IPS DF 19.7 (cell line): ENCODE measurements at regions not wholly inside any gene's neighbourhood (a gene's known extent, or its start where the extent isn't known, plus 50 kb on each side); places are given as distances from the start of the nearest gene placed in this dataset.
"Not testable (repeated sequence)": the region's sequence is repeated elsewhere in the genome, so short reads cannot be mapped to it uniquely, and the experiment has no call there.

Experiments
- DNase-seq: peaks from one replicate; pipeline ENCODE4 v3.0.0-alpha.2; 2013; ENCODE audit warnings: low read depth, low spot score

GRCh38 chr14:92223025-92223424, 99.9 kb upstream of the SLC24A4 start:
- no peak for DNase-seq

GRCh38 chr14:92224358-92224954, 98.5 kb upstream of the SLC24A4 start:
- DNase-seq = no peak

- DNase-seq = no peak
These were observed 97.2 kb upstream of the SLC24A4 start for GRCh38 chr14:92225731-92226130.

- not testable (repeated sequence) for DNase-seq
These were observed 96.8 kb upstream of the SLC24A4 start for GRCh38 chr14:92226166-92226565.

GRCh38 chr14:92236243-92236900, 86.6 kb upstream of the SLC24A4 start:
- DNase-seq = no peak

- no peak for DNase-seq
These were observed 82.3 kb upstream of the SLC24A4 start for GRCh38 chr14:92240658-92241057.

- DNase-seq = no peak
These were observed 80.9 kb upstream of the SLC24A4 start for GRCh38 chr14:92241966-92242595.

GRCh38 chr14:92244805-92245204, 78.2 kb upstream of the SLC24A4 start:
- DNase-seq = no peak

- DNase-seq = no peak
These were observed 75.6 kb upstream of the SLC24A4 start for GRCh38 chr14:92247341-92247740.

- no peak for DNase-seq
These were observed 75.0 kb upstream of the SLC24A4 start for GRCh38 chr14:92247947-92248346.

- no peak for DNase-seq
These were observed 74.3 kb upstream of the SLC24A4 start for GRCh38 chr14:92248696-92249095.

GRCh38 chr14:92250366-92250765, 72.6 kb upstream of the SLC24A4 start:
- DNase-seq = not testable (repeated sequence)

- DNase-seq = no peak
These were observed 70.6 kb upstream of the SLC24A4 start for GRCh38 chr14:92252323-92252722.

- DNase-seq = peak; percentile 52
These were observed 69.5 kb upstream of the SLC24A4 start for GRCh38 chr14:92253381-92253894.

- peak; percentile 12 for DNase-seq
These were observed 68.2 kb upstream of the SLC24A4 start for GRCh38 chr14:92254786-92255185.

GRCh38 chr14:92258934-92259333, 64.0 kb upstream of the SLC24A4 start:
- no peak for DNase-seq

GRCh38 chr14:92259613-92260357, 63.2 kb upstream of the SLC24A4 start:
- DNase-seq = no peak

- no peak for DNase-seq
These were observed 59.3 kb upstream of the SLC24A4 start for GRCh38 chr14:92263681-92264080.

- DNase-seq = no peak
These were observed 58.8 kb upstream of the SLC24A4 start for GRCh38 chr14:92264195-92264594.

- DNase-seq = no peak
These were observed 56.7 kb upstream of the SLC24A4 start for GRCh38 chr14:92266216-92266615.
